ENCODE measurements at regions not wholly inside any gene's neighbourhood (a gene's known extent, or its start where the extent isn't known, plus 50 kb on each side); places are given as distances from the start of the nearest gene placed in this dataset.

GRCh38 chr6:24032896-24033688, 92.9 kb upstream of the NRSN1 start:
- TF ChIP-seq CTCF (IDR thresholded peaks at IDR 0.05), result no peak
- no peak for TF ChIP-seq POLR2A (IDR thresholded peaks at IDR 0.05)
